GM19395 (cell line): ENCODE measurements at regions not wholly inside any gene's neighbourhood (a gene's known extent, or its start where the extent isn't known, plus 50 kb on each side); places are given as distances from the start of the nearest gene placed in this dataset.

Source experiments
- ATAC-seq: cut with Tn5 transposase; IDR thresholded peaks from one replicate; pipeline ENCODE4 v1.9.1; 2021; ENCODE audit warnings: mild to moderate bottlenecking, moderate library complexity; ENCODE audit not compliant: unreplicated experiment

DNA sequence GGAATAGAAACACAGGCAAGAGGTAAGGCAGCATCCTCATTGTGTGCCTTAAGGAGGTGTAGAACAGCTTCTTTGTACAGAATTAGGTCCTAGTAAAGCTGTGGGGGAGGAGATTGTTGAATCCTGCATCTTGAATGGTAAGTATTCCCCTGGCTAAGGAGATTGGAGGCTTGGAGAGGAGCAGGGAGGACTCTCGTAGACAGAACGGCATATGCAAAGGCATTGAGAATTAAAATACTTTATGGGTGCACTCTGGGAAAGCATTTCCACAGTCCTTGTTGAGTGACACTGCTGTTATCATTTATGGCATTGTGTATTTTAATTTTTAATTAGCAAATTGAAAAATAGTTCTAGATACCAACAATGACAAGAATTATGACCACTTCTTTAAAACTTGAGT, 66.5 kb upstream of the GPR149 start:
- ATAC-seq, result no peak

DNA sequence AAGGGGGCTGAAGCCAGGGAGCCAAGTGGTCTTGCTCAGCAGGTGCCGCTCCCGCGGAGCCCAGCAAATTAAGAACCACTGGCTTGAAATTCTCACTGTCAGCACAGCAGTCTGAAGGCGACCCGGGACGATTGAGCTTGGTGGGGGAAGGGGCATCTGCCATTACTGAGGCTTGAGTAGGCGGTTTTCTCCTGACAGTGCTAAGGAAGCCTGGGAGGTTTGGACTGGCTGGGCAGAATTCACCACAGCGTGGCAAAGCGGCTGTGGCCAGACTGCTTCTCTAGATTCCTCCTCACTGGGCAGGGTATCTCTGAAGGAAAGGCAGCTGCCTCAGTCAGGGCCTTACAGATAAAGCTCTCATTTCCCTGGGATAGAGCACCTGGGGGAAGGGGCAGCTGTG, 57.0 kb upstream of the GPR149 start:
- ATAC-seq, result no peak

DNA sequence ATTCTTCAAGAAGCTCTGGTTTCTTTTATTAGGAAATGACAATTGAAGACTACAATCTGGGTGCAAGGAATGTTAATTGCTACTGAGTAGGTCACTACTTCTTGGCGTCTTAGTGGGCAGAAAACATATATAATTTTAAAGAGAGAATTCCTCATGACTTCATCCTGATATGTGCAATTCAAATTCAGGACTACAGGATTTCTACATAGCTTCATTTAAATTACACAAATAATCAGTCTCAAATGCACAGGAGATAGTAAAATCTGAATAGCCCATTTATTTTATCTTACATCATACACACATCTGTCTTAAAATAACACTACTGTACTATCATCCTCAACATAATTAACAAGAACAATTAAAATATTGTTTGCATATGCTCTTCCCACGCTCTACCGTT, 52.5 kb upstream of the GPR149 start:
- ATAC-seq, result no peak

DNA sequence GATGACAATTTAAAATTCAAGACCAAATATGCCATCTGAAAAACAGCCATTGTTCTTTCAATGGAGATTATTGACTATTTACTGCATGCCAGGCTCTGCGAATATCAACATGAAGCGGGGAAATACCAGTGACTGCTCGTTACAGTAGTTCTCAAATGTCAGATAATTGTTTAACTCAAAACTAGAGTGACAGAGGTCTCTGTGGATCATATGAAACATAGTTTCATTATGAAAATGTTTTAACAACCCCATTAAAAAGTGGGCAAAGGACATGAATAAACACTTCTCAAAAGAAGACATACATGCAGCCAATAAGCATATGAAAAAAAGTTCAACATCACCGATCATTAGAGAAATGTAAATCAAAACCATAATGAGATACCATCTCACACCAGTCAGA, 50.0 kb upstream of the GPR149 start:
- ATAC-seq, result no peak
